BJ (cell line): ENCODE measurements at regions not wholly inside any gene's neighbourhood (a gene's known extent, or its start where the extent isn't known, plus 50 kb on each side); places are given as distances from the start of the nearest gene placed in this dataset.
A peak's percentile ranks its signal among the peaks of the same experiment; 100 is the strongest.
"Not testable (repeated sequence)": the region's sequence is repeated elsewhere in the genome, so short reads cannot be mapped to it uniquely, and the experiment has no call there.

Experiments used
- CTCF ChIA-PET: fragments of 350-600 bp; formaldehyde crosslinking; extraction: SDS; loops from one replicate; lab custom pipeline; 2021; ENCODE audit warnings: antibody characterized with exemption, inconsistent platforms; lab: Yijun Ruan, JAX
- POLR2A ChIA-PET: fragments of 300-600 bp; sonication (Branson Sonifier 250); formaldehyde crosslinking; extraction: SDS; loops from one replicate; lab custom pipeline; 2021; ENCODE audit warnings: antibody characterized with exemption; lab: Charles Lee
- DNase-seq: peaks from one replicate; pipeline ENCODE4 v3.0.0-alpha.2; 2011; ENCODE audit warnings: low read depth
- H3K27me3 ChIP-seq: 2 replicates; pipeline ENCODE4 v1.6.0; 2011; ENCODE audit warnings: low read length; ENCODE audit not compliant: control insufficient read depth, insufficient read depth
- H3K36me3 ChIP-seq: 2 replicates; pipeline ENCODE4 v1.5.1; 2011; ENCODE audit warnings: low read length; ENCODE audit not compliant: control insufficient read depth, insufficient read depth
- H3K4me3 ChIP-seq: 2 replicates; pipeline ENCODE4 v1.5.1; 2011; ENCODE audit warnings: low read depth, mild to moderate bottlenecking, control low read depth, low read length
- CTCF ChIP-seq: IDR thresholded peaks from 2 replicates; pipeline ENCODE4 v1.5.1; 2011; ENCODE audit warnings: low read depth, mild to moderate bottlenecking, control low read depth, inconsistent platforms, low read length, moderate library complexity; ENCODE audit not compliant: insufficient read depth

- no peaks in the 10 kb centered on the region for H3K27me3 ChIP-seq
These were observed 848.5 kb downstream of the RAB28 start for GRCh38 chr4:12635629-12636028.

GRCh38 chr4:12633053-12633651 is 851.0 kb downstream of the RAB28 start:
- DNase-seq, result no peak
- ChIA-PET POLR2A (no interaction called here), CTCF (interaction anchor here (0.7 to 2.5 kb wide), 3 partner anchors 10 to 784 kb away, joined by 3 to 12 read pairs (median 4); no protein-coding TSS in a partner anchor)
- H3K27me3 ChIP-seq, result no peaks in the 10 kb centered on the region
- no peaks in the 10 kb centered on the region for H3K36me3 ChIP-seq
- peak; percentile 82 for TF ChIP-seq CTCF
- no peak overlapping the region for H3K4me3 ChIP-seq

More at GRCh38 chr4:12635629-12636028, 848.5 kb downstream of the RAB28 start:
- no peak for TF ChIP-seq CTCF
- ChIA-PET CTCF (no interaction called here), POLR2A (no interaction called here)
- Histone ChIP-seq H3K36me3 (no peaks in the 10 kb centered on the region), H3K4me3 (no peak overlapping the region)
- no peak for DNase-seq

- no peak for TF ChIP-seq CTCF
- ChIA-PET CTCF (no interaction called here), POLR2A (no interaction called here)
- no peak for DNase-seq
- no peaks in the 10 kb centered on the region for H3K36me3 ChIP-seq
- H3K27me3 ChIP-seq, result no peaks in the 10 kb centered on the region
- no peak overlapping the region for H3K4me3 ChIP-seq
These were observed 868.3 kb downstream of the RAB28 start for GRCh38 chr4:12615822-12616221.

GRCh38 chr4:12612876-12613275 is 871.3 kb downstream of the RAB28 start:
- no peak for TF ChIP-seq CTCF
- Histone ChIP-seq H3K4me3 (no peak overlapping the region), H3K36me3 (no peaks in the 10 kb centered on the region), H3K27me3 (no peaks in the 10 kb centered on the region)
- ChIA-PET POLR2A (no interaction called here), CTCF (no interaction called here)
- no peak for DNase-seq

- H3K4me3 ChIP-seq, POLR2A ChIA-PET, H3K36me3 ChIP-seq, CTCF ChIA-PET, DNase-seq, H3K27me3 ChIP-seq: not testable (repeated sequence)
These were observed 874.8 kb downstream of the RAB28 start for GRCh38 chr4:12609212-12609875.

- CTCF ChIA-PET, result no interaction called here
- no peaks in the 10 kb centered on the region for H3K27me3 ChIP-seq
- no peak for DNase-seq
- no peaks in the 10 kb centered on the region for H3K36me3 ChIP-seq
- TF ChIP-seq CTCF, result no peak
- H3K4me3 ChIP-seq, result no peak overlapping the region
- POLR2A ChIA-PET, result no interaction called here
These were observed 888.2 kb downstream of the RAB28 start for GRCh38 chr4:12595986-12596385.
